Spleen (tissue), 7 donors: ENCODE measurements at regions not wholly inside any gene's neighbourhood (a gene's known extent, or its start where the extent isn't known, plus 50 kb on each side); places are given as distances from the start of the nearest gene placed in this dataset.

Experiments
- CTCF ChIP-seq, 11 experiments: fragments of 200-600 bp in 7 of 11; fragments of 450-650 bp in 4 of 11; sonication (generic) in 4 of 11; IDR thresholded peaks in 8 of 11; conservative IDR thresholded peaks in 3 of 11; 1 replicate in 7 of 11; 2 replicates in 4 of 11; pipeline versions ENCODE4 v1.4.0 to v1.8.0; 2016 to 2021; ENCODE audit warnings: antibody characterized with exemption in 11 of 11, inconsistent platforms in 4 of 11, mild to moderate bottlenecking in 1 of 11
- POLR2A ChIP-seq, 3 donors: fragments of 450-650 bp; IDR thresholded peaks; one replicate each; pipeline ENCODE4 v1.5.1; 2017; ENCODE audit warnings: antibody characterized with exemption in 3 of 3, mild to moderate bottlenecking in 1 of 3
- POLR2AphosphoS5 ChIP-seq, 3 donors: sonication (generic); formaldehyde crosslinking; IDR thresholded peaks; one replicate each; pipeline ENCODE4 v1.5.1; 2017; ENCODE audit warnings: antibody characterized with exemption in 3 of 3
- donor health status: DM: no; HTN: no; CAD: no; lungs with moderate emphysema.
- donor health status: DM: no; HTN: no; CAD: no.
- donor health status: DM: no; HTN: no; CAD: no.

DNA sequence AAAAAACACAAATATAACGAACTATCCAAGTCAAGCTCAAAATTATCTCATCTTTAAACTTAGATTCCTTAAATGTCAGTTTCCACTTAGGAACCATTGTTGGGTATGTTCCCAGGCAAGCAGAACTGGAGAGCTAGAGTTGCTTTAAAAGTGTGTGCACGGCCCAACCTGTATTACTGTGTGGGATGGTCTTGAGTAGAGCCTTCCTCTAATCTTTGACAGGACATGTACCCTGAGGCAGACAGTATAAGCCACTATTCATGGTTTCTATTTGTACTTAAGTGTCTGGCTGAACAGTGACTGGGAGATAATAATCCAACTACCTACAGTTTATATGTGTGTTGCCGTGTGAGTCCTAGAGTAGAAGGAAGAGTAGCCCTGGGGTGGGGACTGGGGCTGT, 239.7 kb downstream of the GPD2 start:
- TF ChIP-seq CTCF (IDR thresholded peaks at IDR 0.05 in 8 of 11, conservative IDR thresholded peaks at IDR 0.05 in 3 of 11) (no peak), POLR2A (IDR thresholded peaks at IDR 0.05) (no peak), POLR2AphosphoS5 (IDR thresholded peaks at IDR 0.05) (no peak)
